ENCODE measurements at regions not wholly inside any gene's neighbourhood (a gene's known extent, or its start where the extent isn't known, plus 50 kb on each side); places are given as distances from the start of the nearest gene placed in this dataset.

DNA sequence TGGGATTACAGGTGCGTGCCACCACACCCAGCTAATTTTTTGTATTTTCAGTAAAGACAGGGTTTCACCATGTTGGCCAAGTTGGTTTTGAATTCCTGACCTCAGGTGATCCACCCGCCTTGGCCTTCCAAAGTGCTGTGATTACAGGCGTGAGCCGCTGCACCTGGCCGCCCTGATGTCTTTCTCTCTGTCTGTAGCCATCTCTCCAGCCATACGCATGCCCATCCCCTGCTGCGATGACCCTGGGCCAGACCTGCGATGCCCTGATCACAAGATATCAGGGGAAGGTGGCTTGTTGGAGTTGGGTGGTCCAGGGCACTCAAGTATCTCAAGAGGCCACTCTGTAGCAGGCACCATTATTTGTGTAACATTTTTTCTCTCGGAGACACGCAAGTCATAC lies 54.4 kb upstream of the RBFOX2 start:
- 69% methylated on average over 10 of the region's 10 CpGs for WGBS (ENCODE audit: insufficient coverage, insufficient replicate concordance, low lambda C conversion rate, missing lambda C conversion rate)
- no peaks in the 10 kb centered on the region for H3K79me2 ChIP-seq (ENCODE audit: control insufficient read depth, insufficient read depth, low read length)
- RAD21 ChIA-PET (ENCODE audit: unreplicated experiment) = no interaction called here
- H2AFZ ChIP-seq (ENCODE audit: control insufficient read depth, low read depth, low read length) = no peak overlapping the region
- no peaks in the 10 kb centered on the region for H3K4me1 ChIP-seq (ENCODE audit: control insufficient read depth, insufficient read depth, low read length)
- CTCF ChIA-PET = no interaction called here
- intact Hi-C loops (cut with micrococcal nuclease; ENCODE audit: unreplicated experiment) = no loop called here
- no peaks in the 10 kb centered on the region for H3K36me3 ChIP-seq (ENCODE audit: control insufficient read depth in 2 of 2, insufficient read depth in 2 of 2, low read length in 1 of 2)
- BruUV-seq (replicated peaks) = no TSS peak
- H3K27me3 ChIP-seq (replicated peaks in 1 of 2; ENCODE audit: control insufficient read depth in 2 of 2, insufficient read depth in 2 of 2, low read length in 1 of 2) = no peaks in the 10 kb centered on the region
- H3K4me2 ChIP-seq (ENCODE audit: control insufficient read depth, insufficient read depth) = no peak overlapping the region
- ATAC-seq (no peak), FAIRE-seq (no peak), DNase-seq (ENCODE audit: low read depth, low spot score) (no peak)
- no peaks in the 10 kb centered on the region for H3K9me3 ChIP-seq (replicated peaks; ENCODE audit: control insufficient read depth, insufficient read depth, low read length)
- H3K9ac ChIP-seq (ENCODE audit: control insufficient read depth, insufficient read depth, low read length) = no peak overlapping the region
- SMC1A ChIA-PET (ENCODE audit: uncharacterized antibody, unreplicated experiment) = interaction anchor here (0.7 kb wide), 1 partner anchor 34 kb away, joined by 4 read pairs; no protein-coding TSS in a partner anchor
- H3K4me3 ChIP-seq = no peak overlapping the region
- no peak overlapping the region for H3K27ac ChIP-seq (ENCODE audit: control insufficient read depth, insufficient read depth)
- in situ Hi-C loops (cut with MboI) = no loop called here
- H4K20me1 ChIP-seq (ENCODE audit: control insufficient read depth, insufficient read depth) = no peaks in the 10 kb centered on the region
- no peak for TF ChIP-seq NR2C2 (IDR thresholded peaks at IDR 0.05; ENCODE audit: borderline replicate concordance, control insufficient read depth, insufficient read length, low read depth)
- TF ChIP-seq, protein P1, sequence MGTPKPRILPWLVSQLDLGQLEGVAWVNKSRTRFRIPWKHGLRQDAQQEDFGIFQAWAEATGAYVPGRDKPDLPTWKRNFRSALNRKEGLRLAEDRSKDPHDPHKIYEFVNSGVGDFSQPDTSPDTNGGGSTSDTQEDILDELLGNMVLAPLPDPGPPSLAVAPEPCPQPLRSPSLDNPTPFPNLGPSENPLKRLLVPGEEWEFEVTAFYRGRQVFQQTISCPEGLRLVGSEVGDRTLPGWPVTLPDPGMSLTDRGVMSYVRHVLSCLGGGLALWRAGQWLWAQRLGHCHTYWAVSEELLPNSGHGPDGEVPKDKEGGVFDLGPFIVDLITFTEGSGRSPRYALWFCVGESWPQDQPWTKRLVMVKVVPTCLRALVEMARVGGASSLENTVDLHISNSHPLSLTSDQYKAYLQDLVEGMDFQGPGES (IDR thresholded peaks at IDR 0.05) = no peak
- TF ChIP-seq, protein P2, sequence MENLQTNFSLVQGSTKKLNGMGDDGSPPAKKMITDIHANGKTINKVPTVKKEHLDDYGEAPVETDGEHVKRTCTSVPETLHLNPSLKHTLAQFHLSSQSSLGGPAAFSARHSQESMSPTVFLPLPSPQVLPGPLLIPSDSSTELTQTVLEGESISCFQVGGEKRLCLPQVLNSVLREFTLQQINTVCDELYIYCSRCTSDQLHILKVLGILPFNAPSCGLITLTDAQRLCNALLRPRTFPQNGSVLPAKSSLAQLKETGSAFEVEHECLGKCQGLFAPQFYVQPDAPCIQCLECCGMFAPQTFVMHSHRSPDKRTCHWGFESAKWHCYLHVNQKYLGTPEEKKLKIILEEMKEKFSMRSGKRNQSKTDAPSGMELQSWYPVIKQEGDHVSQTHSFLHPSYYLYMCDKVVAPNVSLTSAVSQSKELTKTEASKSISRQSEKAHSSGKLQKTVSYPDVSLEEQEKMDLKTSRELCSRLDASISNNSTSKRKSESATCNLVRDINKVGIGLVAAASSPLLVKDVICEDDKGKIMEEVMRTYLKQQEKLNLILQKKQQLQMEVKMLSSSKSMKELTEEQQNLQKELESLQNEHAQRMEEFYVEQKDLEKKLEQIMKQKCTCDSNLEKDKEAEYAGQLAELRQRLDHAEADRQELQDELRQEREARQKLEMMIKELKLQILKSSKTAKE (IDR thresholded peaks at IDR 0.05; ENCODE audit: low read depth, poor library complexity, severe bottlenecking) = no peak
- TF ChIP-seq NFXL1 (IDR thresholded peaks at IDR 0.05; ENCODE audit: borderline replicate concordance) = no peak
- TF ChIP-seq CEBPB (IDR thresholded peaks at IDR 0.05; ENCODE audit: borderline replicate concordance in 1 of 2, low read depth in 2 of 2, low read length in 2 of 2) = no peak
- TF ChIP-seq NFYA (IDR thresholded peaks at IDR 0.05; ENCODE audit: borderline replicate concordance, low read depth, low read length) = no peak
- TF ChIP-seq TCF3 (IDR thresholded peaks at IDR 0.05; ENCODE audit: borderline replicate concordance, insufficient read depth, low read depth, low read length) = no peak
- no peak for TF ChIP-seq ZNF217 (IDR thresholded peaks at IDR 0.05)
- TF ChIP-seq PAX5 (IDR thresholded peaks at IDR 0.05; ENCODE audit: borderline replicate concordance, low read depth, low read length) = no peak
- no peak for TF ChIP-seq IRF4 (IDR thresholded peaks at IDR 0.05; ENCODE audit: low read depth, low read length)
- POLR2A ChIA-PET = no interaction called here

Measured in GM12878 (cell line).